ENCODE measurements at regions not wholly inside any gene's neighbourhood (a gene's known extent, or its start where the extent isn't known, plus 50 kb on each side); places are given as distances from the start of the nearest gene placed in this dataset.

GRCh38 chr1:239263801-239264200 lies 122.6 kb upstream of the CHRM3 start:
- no peak for DNase-seq (ENCODE audit: low read depth)

GRCh38 chr1:239262538-239262937 lies 123.8 kb upstream of the CHRM3 start:
- DNase-seq (ENCODE audit: low read depth), result no peak

GRCh38 chr1:239261521-239261920 lies 124.8 kb upstream of the CHRM3 start:
- no peak for DNase-seq (ENCODE audit: low read depth)

- no peak for DNase-seq (ENCODE audit: low read depth)
These were observed 125.5 kb upstream of the CHRM3 start for GRCh38 chr1:239260842-239261241.

GRCh38 chr1:239255628-239256160 lies 130.7 kb upstream of the CHRM3 start:
- DNase-seq (ENCODE audit: low read depth), result no peak

- no peak for DNase-seq (ENCODE audit: low read depth)
These were observed 131.4 kb upstream of the CHRM3 start for GRCh38 chr1:239254999-239255398.

- DNase-seq (ENCODE audit: low read depth), result no peak
These were observed 133.3 kb upstream of the CHRM3 start for GRCh38 chr1:239253032-239253431.

GRCh38 chr1:239250353-239251035 lies 135.9 kb upstream of the CHRM3 start:
- DNase-seq (ENCODE audit: low read depth), result no peak

GRCh38 chr1:239247285-239247684 lies 139.1 kb upstream of the CHRM3 start:
- no peak for DNase-seq (ENCODE audit: low read depth)

- DNase-seq (ENCODE audit: low read depth), result no peak
These were observed 142.3 kb upstream of the CHRM3 start for GRCh38 chr1:239244084-239244483.

GRCh38 chr1:239243006-239243405 lies 143.4 kb upstream of the CHRM3 start:
- DNase-seq (ENCODE audit: low read depth), result no peak

GRCh38 chr1:239242404-239242803 lies 144.0 kb upstream of the CHRM3 start:
- DNase-seq (ENCODE audit: low read depth), result no peak

- DNase-seq (ENCODE audit: low read depth), result no peak
These were observed 145.6 kb upstream of the CHRM3 start for GRCh38 chr1:239240736-239241135.

- no peak for DNase-seq (ENCODE audit: low read depth)
These were observed 146.8 kb upstream of the CHRM3 start for GRCh38 chr1:239239529-239239928.

- DNase-seq (ENCODE audit: low read depth), result no peak
These were observed 148.5 kb upstream of the CHRM3 start for GRCh38 chr1:239237912-239238311.

- DNase-seq (ENCODE audit: low read depth), result no peak
These were observed 152.7 kb upstream of the CHRM3 start for GRCh38 chr1:239233626-239234025.

GRCh38 chr1:239232921-239233320 lies 153.4 kb upstream of the CHRM3 start:
- no peak for DNase-seq (ENCODE audit: low read depth)

- no peak for DNase-seq (ENCODE audit: low read depth)
These were observed 157.9 kb upstream of the CHRM3 start for GRCh38 chr1:239228451-239228850.

GRCh38 chr1:239225396-239225795 lies 161.0 kb upstream of the CHRM3 start:
- DNase-seq (ENCODE audit: low read depth), result no peak

- no peak for DNase-seq (ENCODE audit: low read depth)
These were observed 162.3 kb upstream of the CHRM3 start for GRCh38 chr1:239224100-239224499.

GRCh38 chr1:239222999-239223398 lies 163.4 kb upstream of the CHRM3 start:
- no peak for DNase-seq (ENCODE audit: low read depth)

GRCh38 chr1:239221656-239222055 lies 164.7 kb upstream of the CHRM3 start:
- no peak for DNase-seq (ENCODE audit: low read depth)

- no peak for DNase-seq (ENCODE audit: low read depth)
These were observed 166.7 kb upstream of the CHRM3 start for GRCh38 chr1:239219679-239220078.

GRCh38 chr1:239218301-239218700 lies 168.1 kb upstream of the CHRM3 start:
- DNase-seq (ENCODE audit: low read depth), result no peak
